GM12878 (cell line): ENCODE measurements at regions not wholly inside any gene's neighbourhood (a gene's known extent, or its start where the extent isn't known, plus 50 kb on each side); places are given as distances from the start of the nearest gene placed in this dataset.
A peak's percentile ranks its signal among the peaks of the same experiment; 100 is the strongest.

Experiments
- ATAC-seq: fragments of 200-7000 bp; cut with Tn5 transposase; 3 replicates; pipeline ENCODE4 v1.9.1; 2020; ENCODE audit warnings: mild to moderate bottlenecking, moderate library complexity
- BruUV-seq: library from RNA; stranded (reverse); fragments of 400-500 nt; replicated peaks from 2 replicates; lab custom pipeline; 2021; lab: Mats Ljungman, UMichigan
- CTCF ChIA-PET: fragments of 300-600 bp; sonication (Branson Sonifier 250); formaldehyde crosslinking; extraction: SDS; loops from one replicate; lab custom pipeline; 2021; ENCODE audit warnings: inconsistent platforms; lab: Yijun Ruan, JAX
- POLR2A ChIA-PET: fragments of 350-600 bp; formaldehyde crosslinking; extraction: SDS; loops from one replicate; lab custom pipeline; 2021; ENCODE audit warnings: inconsistent platforms; lab: Charles Lee
- RAD21 ChIA-PET: fragments of 300-600 bp; sonication (Branson Sonifier 250); formaldehyde crosslinking; loops from one replicate; lab custom pipeline; 2023; ENCODE audit warnings: antibody characterized with exemption; ENCODE audit not compliant: unreplicated experiment; lab: Charles Lee
- SMC1A ChIA-PET: fragments of 300-600 bp; sonication (Branson Sonifier 250); formaldehyde crosslinking; loops from one replicate; lab custom pipeline; 2023; ENCODE audit not compliant: unreplicated experiment, uncharacterized antibody; lab: Charles Lee
- DNase-seq: peaks from one replicate; pipeline ENCODE4 v3.0.0-alpha.2; 2011; ENCODE audit warnings: low read depth, low spot score
- FAIRE-seq: peaks from 3 replicates; lab custom pipeline; 2011; peaks lifted over from hg19 to GRCh38; lab: Jason Lieb, UNC
- H2AFZ ChIP-seq: 2 replicates; pipeline ENCODE4 v1.6.0; 2011; ENCODE audit warnings: low read depth, low read length, control low read depth; ENCODE audit not compliant: control insufficient read depth
- H3K27ac ChIP-seq: 2 replicates; pipeline ENCODE4 v1.5.1; 2011; ENCODE audit warnings: control low read depth; ENCODE audit not compliant: control insufficient read depth, insufficient read depth
- H3K27me3 ChIP-seq, 2 experiments: replicated peaks in 1 of 2; 2 replicates each; pipeline versions ENCODE4 v1.6.0 to v1.6.1; 2011; ENCODE audit warnings: low read length in 1 of 2; ENCODE audit not compliant: control insufficient read depth in 2 of 2, insufficient read depth in 2 of 2
- H3K36me3 ChIP-seq, 2 experiments: 2 replicates each; pipeline ENCODE4 v1.5.1; 2011; ENCODE audit warnings: low read length in 1 of 2; ENCODE audit not compliant: control insufficient read depth in 2 of 2, insufficient read depth in 2 of 2
- H3K4me1 ChIP-seq: 2 replicates; pipeline ENCODE4 v1.6.1; 2011; ENCODE audit warnings: mild to moderate bottlenecking, low read length, moderate library complexity, mixed read lengths; ENCODE audit not compliant: control insufficient read depth, insufficient read depth
- H3K4me2 ChIP-seq: 2 replicates; pipeline ENCODE4 v1.6.0; 2011; ENCODE audit warnings: control low read depth; ENCODE audit not compliant: control insufficient read depth, insufficient read depth
- H3K4me3 ChIP-seq: fragments of 200-600 bp; sonication (generic); 2 replicates; pipeline ENCODE4 v1.5.1; 2016
- H3K79me2 ChIP-seq: 2 replicates; pipeline ENCODE4 v1.6.0; 2011; ENCODE audit warnings: low read length; ENCODE audit not compliant: control insufficient read depth, insufficient read depth
- H3K9ac ChIP-seq: 2 replicates; pipeline ENCODE4 v1.8.0; 2011; ENCODE audit warnings: low read length, control low read depth, mixed read lengths; ENCODE audit not compliant: control insufficient read depth, insufficient read depth
- H3K9me3 ChIP-seq: replicated peaks from 3 replicates; pipeline ENCODE4 v1.5.1; 2011; ENCODE audit warnings: mild to moderate bottlenecking, low read length; ENCODE audit not compliant: control insufficient read depth, insufficient read depth
- H4K20me1 ChIP-seq: 2 replicates; pipeline ENCODE4 v1.6.0; 2011; ENCODE audit not compliant: control insufficient read depth, insufficient read depth
- CREB1 ChIP-seq: IDR thresholded peaks from 2 replicates; pipeline ENCODE4 v1.6.1; 2012; ENCODE audit warnings: low read depth, mild to moderate bottlenecking, inconsistent platforms
- MTA2 ChIP-seq: fragments of 450-650 bp; IDR thresholded peaks from 2 replicates; pipeline ENCODE4 v1.6.1; 2016; ENCODE audit warnings: low read depth, mild to moderate bottlenecking, moderate library complexity
- ZNF274 ChIP-seq: IDR thresholded peaks from one replicate; pipeline ENCODE4 v1.8.0; 2011; ENCODE audit not compliant: insufficient read length, insufficient read depth
- in situ Hi-C: fragments of 300-500 bp; cut with MboI; formaldehyde crosslinking; loops from 9 replicates; pipeline ENCODE4 v1.14.3; 2018; ENCODE audit warnings: mixed read lengths
- intact Hi-C: fragments of 100-400 bp; cut with micrococcal nuclease; formaldehyde crosslinking; loops from one replicate; pipeline ENCODE4 v1.14.2; 2022; ENCODE audit not compliant: unreplicated experiment
- TF ChIP-seq, protein P1 (sequence below), 3 experiments: IDR thresholded peaks in 2 of 3; conservative IDR thresholded peaks in 1 of 3; 2 replicates each; pipeline ENCODE4 v1.5.1; 2011; ENCODE audit warnings: low read depth in 3 of 3, low read length in 3 of 3, mild to moderate bottlenecking in 3 of 3, control low read depth in 2 of 3, moderate library complexity in 2 of 3, inconsistent platforms in 1 of 3, mixed read lengths in 1 of 3; ENCODE audit not compliant: control insufficient read depth in 2 of 3, insufficient read depth in 1 of 3; ENCODE audit errors: extremely low read depth in 1 of 3
- TF ChIP-seq, protein P2 (sequence below): fragments of 150-350 bp; IDR thresholded peaks from 2 replicates; pipeline ENCODE4 v1.6.1; 2014; ENCODE audit warnings: mild to moderate bottlenecking, low read depth, low read length

DNA sequence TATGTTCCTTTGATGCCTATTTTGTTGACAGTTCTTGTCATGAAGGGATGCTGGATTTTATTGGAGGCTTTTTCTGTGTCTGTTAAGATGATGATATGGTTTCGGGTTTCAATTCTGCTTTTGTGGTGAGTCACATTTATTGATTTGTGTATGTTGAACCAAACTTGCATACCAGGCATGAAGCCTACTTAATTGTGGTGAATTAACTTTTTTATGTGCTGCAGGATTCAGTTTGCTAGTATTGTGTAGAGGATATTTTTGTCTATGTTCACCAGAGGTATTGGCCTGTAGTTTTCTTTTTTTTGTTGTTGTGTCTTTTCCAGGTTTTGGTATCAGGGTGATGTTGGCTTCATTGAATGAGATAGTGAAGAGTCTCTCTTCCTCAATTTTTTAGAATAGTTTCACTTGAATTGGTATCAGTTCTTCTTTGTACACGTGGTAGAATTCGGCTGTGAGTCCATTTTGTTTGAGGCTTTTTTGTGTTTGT, 345.9 kb downstream of the KIF20B start (continued):
- TF ChIP-seq, protein P1, sequence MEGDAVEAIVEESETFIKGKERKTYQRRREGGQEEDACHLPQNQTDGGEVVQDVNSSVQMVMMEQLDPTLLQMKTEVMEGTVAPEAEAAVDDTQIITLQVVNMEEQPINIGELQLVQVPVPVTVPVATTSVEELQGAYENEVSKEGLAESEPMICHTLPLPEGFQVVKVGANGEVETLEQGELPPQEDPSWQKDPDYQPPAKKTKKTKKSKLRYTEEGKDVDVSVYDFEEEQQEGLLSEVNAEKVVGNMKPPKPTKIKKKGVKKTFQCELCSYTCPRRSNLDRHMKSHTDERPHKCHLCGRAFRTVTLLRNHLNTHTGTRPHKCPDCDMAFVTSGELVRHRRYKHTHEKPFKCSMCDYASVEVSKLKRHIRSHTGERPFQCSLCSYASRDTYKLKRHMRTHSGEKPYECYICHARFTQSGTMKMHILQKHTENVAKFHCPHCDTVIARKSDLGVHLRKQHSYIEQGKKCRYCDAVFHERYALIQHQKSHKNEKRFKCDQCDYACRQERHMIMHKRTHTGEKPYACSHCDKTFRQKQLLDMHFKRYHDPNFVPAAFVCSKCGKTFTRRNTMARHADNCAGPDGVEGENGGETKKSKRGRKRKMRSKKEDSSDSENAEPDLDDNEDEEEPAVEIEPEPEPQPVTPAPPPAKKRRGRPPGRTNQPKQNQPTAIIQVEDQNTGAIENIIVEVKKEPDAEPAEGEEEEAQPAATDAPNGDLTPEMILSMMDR (IDR thresholded peaks at IDR 0.05 in 2 of 3, conservative IDR thresholded peaks at IDR 0.05 in 1 of 3; ENCODE audit: control insufficient read depth in 2 of 3, extremely low read depth in 1 of 3, insufficient read depth in 1 of 3, low read depth in 3 of 3, low read length in 3 of 3) = no peak
- TF ChIP-seq ZNF274 = no peak
- TF ChIP-seq, all 136 proteins: peak for 53

DNA sequence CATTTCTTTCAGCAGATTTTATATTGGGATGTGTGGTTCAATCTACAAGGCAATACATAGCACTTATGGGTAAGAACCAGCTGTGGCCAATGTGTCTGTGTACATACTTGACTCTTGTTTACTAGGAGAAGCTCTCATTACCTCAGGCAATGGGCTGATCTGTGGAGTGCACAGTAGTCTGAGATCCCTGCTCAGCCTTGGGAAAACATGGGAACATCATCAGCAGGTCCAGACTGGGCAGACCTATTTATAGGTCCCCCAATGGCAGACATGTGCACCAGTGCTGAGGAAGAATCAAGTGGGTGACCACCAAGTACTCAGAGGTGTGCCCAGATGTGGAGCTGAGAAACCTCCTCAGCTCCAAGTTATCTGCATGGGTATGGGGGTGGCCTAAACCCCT, 349.7 kb downstream of the KIF20B start:
- no peak overlapping the region for H2AFZ ChIP-seq
- no peaks in the 10 kb centered on the region for H3K36me3 ChIP-seq
- ATAC-seq (peak; percentile 7), DNase-seq (no peak), FAIRE-seq (no peak)
- CTCF ChIA-PET = interaction anchor here (1.0 to 2.7 kb wide), 2 partner anchors 37 to 94 kb away, joined by 3 to 12 read pairs; no protein-coding TSS in a partner anchor
- in situ Hi-C loops = no loop called here
- SMC1A ChIA-PET = interaction anchor here (0.7 to 2.7 kb wide), 11 partner anchors 8 to 94 kb away, joined by 3 to 6 read pairs (median 4); no protein-coding TSS in a partner anchor
- H3K9ac ChIP-seq = no peak overlapping the region
- H3K79me2 ChIP-seq = no peaks in the 10 kb centered on the region
- H3K27me3 ChIP-seq = no peaks in the 10 kb centered on the region
- H3K4me2 ChIP-seq = no peak overlapping the region
- intact Hi-C loops = loop anchor here (10.0 kb wide), 1 partner anchor 396 kb away; no protein-coding TSS in a partner anchor
- H3K27ac ChIP-seq = peak overlapping the region; percentile 35
- POLR2A ChIA-PET = no interaction called here
- TF ChIP-seq CREB1 (no peak), MTA2 (no peak)
- TF ChIP-seq, protein P2, sequence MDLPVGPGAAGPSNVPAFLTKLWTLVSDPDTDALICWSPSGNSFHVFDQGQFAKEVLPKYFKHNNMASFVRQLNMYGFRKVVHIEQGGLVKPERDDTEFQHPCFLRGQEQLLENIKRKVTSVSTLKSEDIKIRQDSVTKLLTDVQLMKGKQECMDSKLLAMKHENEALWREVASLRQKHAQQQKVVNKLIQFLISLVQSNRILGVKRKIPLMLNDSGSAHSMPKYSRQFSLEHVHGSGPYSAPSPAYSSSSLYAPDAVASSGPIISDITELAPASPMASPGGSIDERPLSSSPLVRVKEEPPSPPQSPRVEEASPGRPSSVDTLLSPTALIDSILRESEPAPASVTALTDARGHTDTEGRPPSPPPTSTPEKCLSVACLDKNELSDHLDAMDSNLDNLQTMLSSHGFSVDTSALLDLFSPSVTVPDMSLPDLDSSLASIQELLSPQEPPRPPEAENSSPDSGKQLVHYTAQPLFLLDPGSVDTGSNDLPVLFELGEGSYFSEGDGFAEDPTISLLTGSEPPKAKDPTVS = no peak
- no peak overlapping the region for H3K4me3 ChIP-seq
- H3K4me1 ChIP-seq = peaks cover 22% of the 10 kb centered on the region
- H3K9me3 ChIP-seq = peaks cover 24% of the 10 kb centered on the region
- H4K20me1 ChIP-seq = no peaks in the 10 kb centered on the region
- RAD21 ChIA-PET = interaction anchor here (0.7 to 1.3 kb wide), 2 partner anchors 37 to 42 kb away, joined by 3 to 13 read pairs; no protein-coding TSS in a partner anchor
- BruUV-seq = no TSS peak
